GM12864 (cell line): ENCODE measurements at regions not wholly inside any gene's neighbourhood (a gene's known extent, or its start where the extent isn't known, plus 50 kb on each side); places are given as distances from the start of the nearest gene placed in this dataset.

ENCODE experiments used
- DNase-seq: peaks from one replicate; pipeline ENCODE4 v3.0.0-alpha.2; 2011; ENCODE audit warnings: low read depth
- H3K4me3 ChIP-seq: 2 replicates; pipeline ENCODE4 v1.5.1; 2011; ENCODE audit warnings: mild to moderate bottlenecking, low read depth, low read length, control low read depth
- TF ChIP-seq, protein P1 (sequence below): IDR thresholded peaks from 2 replicates; pipeline ENCODE4 v1.5.1; 2011; ENCODE audit warnings: low read depth, mild to moderate bottlenecking, moderate library complexity, low read length, control low read depth, inconsistent platforms; ENCODE audit errors: missing control alignments

DNA sequence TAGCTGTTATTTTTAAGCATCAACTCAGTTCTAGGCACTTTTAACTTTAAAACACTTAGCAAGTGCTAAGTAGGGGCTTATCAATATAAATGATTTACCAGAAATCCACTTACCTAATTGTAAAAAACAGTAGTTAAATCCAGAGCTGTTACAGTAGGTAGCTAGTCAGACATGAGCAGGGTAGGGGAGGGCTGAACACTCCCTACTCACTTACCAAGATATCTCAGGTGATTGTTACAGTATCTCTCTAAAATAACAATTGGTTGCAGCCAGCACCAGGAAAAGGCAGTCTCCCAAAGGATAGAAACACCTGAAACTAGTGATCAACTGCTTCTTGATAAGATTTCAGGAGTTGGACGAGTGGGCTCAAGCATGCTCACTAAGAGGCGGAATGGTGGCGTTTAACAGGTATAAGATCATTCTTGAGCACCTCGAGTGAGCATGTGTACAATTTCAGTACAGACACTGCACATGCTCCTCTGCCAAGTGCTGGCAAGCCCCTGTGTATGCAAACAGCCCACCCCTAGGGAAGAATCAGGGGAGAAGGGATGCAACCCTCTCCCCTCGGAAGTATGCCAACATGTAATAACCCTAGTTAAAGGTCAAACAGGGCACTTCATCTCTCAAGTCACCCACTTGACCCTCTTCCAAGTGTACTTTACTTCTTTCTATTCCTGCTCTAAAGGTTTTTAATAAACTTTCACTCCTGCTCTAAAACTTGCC is 1113.6 kb upstream of the SEL1L start:
- no peak overlapping the region for H3K4me3 ChIP-seq
- DNase-seq, result no peak
- TF ChIP-seq, protein P1, sequence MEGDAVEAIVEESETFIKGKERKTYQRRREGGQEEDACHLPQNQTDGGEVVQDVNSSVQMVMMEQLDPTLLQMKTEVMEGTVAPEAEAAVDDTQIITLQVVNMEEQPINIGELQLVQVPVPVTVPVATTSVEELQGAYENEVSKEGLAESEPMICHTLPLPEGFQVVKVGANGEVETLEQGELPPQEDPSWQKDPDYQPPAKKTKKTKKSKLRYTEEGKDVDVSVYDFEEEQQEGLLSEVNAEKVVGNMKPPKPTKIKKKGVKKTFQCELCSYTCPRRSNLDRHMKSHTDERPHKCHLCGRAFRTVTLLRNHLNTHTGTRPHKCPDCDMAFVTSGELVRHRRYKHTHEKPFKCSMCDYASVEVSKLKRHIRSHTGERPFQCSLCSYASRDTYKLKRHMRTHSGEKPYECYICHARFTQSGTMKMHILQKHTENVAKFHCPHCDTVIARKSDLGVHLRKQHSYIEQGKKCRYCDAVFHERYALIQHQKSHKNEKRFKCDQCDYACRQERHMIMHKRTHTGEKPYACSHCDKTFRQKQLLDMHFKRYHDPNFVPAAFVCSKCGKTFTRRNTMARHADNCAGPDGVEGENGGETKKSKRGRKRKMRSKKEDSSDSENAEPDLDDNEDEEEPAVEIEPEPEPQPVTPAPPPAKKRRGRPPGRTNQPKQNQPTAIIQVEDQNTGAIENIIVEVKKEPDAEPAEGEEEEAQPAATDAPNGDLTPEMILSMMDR, result no peak

DNA sequence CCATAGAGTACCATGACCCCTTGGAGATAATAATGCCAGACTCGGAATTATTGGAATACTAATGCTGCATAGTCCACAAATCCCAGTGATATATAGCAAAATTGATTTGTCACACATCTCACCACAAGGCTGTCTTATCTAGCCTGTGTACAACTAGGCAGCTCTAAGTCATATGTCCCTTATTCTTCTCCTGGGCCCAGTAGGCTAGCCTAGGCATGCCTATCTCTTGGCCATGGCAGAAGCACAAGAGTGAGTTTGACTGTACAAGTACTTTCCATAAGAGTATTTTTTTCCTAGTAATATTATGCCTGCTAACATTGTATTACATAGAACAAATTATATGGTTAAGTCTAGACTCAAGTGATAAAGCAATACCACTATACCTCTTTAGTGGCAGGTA is 1122.1 kb upstream of the SEL1L start:
- no peak overlapping the region for H3K4me3 ChIP-seq
- DNase-seq, result no peak
- TF ChIP-seq, protein P1, result no peak

DNA sequence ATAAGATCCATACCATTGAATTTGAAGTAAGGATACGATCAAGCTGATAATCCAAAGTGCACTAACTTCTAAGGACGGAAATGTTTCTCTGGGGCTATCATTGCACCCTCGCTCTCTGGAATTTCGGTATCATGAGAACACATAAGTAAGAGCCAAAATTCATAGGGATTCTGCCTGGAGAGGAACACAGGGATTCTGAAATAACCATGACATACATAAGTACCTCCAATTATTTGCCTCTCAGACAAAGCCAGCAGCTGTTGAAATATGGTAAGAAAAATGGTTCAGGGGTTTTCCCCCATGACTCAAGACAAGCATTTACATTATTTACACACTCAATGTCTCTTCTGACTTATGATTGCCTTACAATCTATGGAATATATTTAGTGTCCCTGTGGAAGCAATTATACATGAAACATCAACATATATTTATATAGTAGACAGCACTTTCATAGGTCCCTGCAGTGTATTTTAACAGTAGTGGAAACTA is 1123.6 kb upstream of the SEL1L start:
- DNase-seq, result no peak
- H3K4me3 ChIP-seq, result no peak overlapping the region
- TF ChIP-seq, protein P1, result no peak

DNA sequence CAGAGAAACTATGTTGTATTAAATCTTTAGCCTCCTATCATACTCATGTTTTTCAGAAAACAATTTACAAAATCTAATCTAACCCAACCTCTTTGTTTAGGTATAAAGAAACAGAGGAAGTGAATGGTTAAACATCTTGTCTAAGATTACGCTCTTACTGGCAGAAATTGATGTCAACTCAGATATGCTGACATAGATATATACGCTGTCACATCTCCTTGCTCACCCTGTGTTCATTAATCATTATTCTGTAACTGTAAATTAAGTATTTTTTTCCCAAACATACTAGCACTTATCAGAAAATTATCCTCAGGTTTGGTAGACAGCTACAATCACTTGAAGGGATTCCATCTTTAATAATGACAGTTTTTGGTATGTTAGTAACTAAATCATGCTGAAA is 1127.6 kb upstream of the SEL1L start:
- DNase-seq, result no peak
- H3K4me3 ChIP-seq, result no peak overlapping the region
- TF ChIP-seq, protein P1, result no peak

DNA sequence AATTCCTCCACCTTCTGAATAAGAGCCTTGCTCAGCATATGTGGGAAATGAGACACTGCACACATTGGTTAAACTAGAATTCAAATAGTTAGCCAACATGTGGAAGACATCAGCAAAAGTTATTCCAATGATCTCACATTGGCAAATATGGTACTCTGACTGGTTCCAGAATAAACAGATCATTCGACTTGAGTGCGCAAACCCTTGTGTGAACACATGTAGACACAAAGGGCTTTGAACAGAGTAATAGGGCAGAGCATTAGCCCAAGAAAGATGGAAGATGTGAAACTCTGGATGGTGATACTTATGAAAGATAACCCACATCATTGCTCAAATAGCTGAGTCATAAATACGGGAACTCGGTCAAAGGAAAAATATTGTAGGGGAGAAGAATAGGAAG is 1133.4 kb upstream of the SEL1L start:
- TF ChIP-seq, protein P1, result no peak
- no peak for DNase-seq
- H3K4me3 ChIP-seq, result no peak overlapping the region

DNA sequence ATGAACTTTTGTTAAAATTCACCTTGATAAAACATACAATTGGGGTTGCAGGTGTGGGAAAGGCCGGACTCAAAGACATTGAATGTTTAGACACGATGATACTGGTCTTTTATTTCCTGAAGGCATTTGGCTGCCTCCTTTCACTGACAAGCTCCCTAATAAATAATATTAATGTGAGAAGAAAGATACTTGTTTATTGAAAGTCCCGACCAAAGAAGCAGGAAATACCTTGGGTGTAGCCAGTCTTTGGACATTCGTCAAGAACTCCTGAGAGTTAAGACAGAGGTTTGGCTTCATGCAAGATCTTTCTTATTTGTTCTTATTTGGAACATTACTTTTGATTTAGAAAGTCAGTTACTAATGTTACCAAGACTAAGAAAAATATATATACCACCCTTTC is 1133.8 kb upstream of the SEL1L start:
- TF ChIP-seq, protein P1, result no peak
- DNase-seq, result no peak
- no peak overlapping the region for H3K4me3 ChIP-seq

DNA sequence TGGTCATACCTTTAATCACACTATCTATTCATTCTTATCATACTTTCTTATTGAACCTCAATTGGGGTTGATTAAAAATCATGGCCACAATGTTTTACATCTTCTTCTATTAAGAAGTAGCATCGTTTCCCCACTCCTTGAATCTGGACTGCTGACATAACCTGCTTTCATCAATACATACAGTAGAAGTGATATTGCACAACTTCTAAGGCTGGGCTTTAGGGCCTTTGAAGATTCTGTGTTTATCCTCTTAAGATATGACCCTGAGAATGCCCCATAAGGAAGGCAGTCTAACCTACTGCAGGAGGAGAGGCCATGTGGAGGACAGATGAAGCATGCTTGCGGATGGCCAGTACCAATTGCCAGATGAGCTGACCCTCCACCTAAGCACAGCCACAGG is 1142.8 kb upstream of the SEL1L start:
- DNase-seq, result no peak
- TF ChIP-seq, protein P1, result no peak
- H3K4me3 ChIP-seq, result no peak overlapping the region
